NT2/D1 (cell line): ENCODE measurements at regions not wholly inside any gene's neighbourhood (a gene's known extent, or its start where the extent isn't known, plus 50 kb on each side); places are given as distances from the start of the nearest gene placed in this dataset.

Source experiments
- SUZ12 ChIP-seq: IDR thresholded peaks from 2 replicates; pipeline ENCODE4 v1.6.1; 2011; ENCODE audit not compliant: insufficient read length, insufficient read depth; ENCODE audit errors: extremely low read depth
- YY1 ChIP-seq: IDR thresholded peaks from 2 replicates; pipeline ENCODE4 v1.6.1; 2011; ENCODE audit not compliant: insufficient read length, insufficient read depth
- ZNF274 ChIP-seq: IDR thresholded peaks from 2 replicates; pipeline ENCODE4 v1.6.1; 2011; ENCODE audit warnings: mild to moderate bottlenecking, low read depth, low read length

GRCh38 chr3:28718074-28718849 lies 369.6 kb upstream of the AZI2 start:
- no peak for TF ChIP-seq YY1
- no peak for TF ChIP-seq ZNF274
- TF ChIP-seq SUZ12, result no peak
